GM23248 (cell line): ENCODE measurements at regions not wholly inside any gene's neighbourhood (a gene's known extent, or its start where the extent isn't known, plus 50 kb on each side); places are given as distances from the start of the nearest gene placed in this dataset.

ENCODE experiments used
- DNase-seq: peaks from one replicate; pipeline ENCODE4 v3.0.0-alpha.2; 2015
- H2AFZ ChIP-seq: fragments of 200-600 bp; sonication (generic); 2 replicates; pipeline ENCODE4 v1.6.1; 2016; ENCODE audit warnings: antibody characterized with exemption
- H3F3A ChIP-seq: fragments of 200-600 bp; sonication (generic); 2 replicates; pipeline ENCODE4 v1.6.1; 2016; ENCODE audit warnings: mild to moderate bottlenecking, antibody characterized with exemption, mixed run types; ENCODE audit not compliant: insufficient read depth
- H3K27ac ChIP-seq: fragments of 200-600 bp; sonication (generic); 2 replicates; pipeline ENCODE4 v1.5.1; 2016; ENCODE audit warnings: mild to moderate bottlenecking
- H3K27me3 ChIP-seq: fragments of 200-600 bp; sonication (generic); replicated peaks from 2 replicates; pipeline ENCODE4 v1.6.1; 2016; ENCODE audit warnings: mild to moderate bottlenecking; ENCODE audit not compliant: insufficient read depth
- H3K36me3 ChIP-seq: fragments of 200-600 bp; sonication (generic); 2 replicates; pipeline ENCODE4 v1.6.1; 2016; ENCODE audit warnings: low read depth, mild to moderate bottlenecking
- H3K4me1 ChIP-seq: fragments of 200-600 bp; sonication (generic); 2 replicates; pipeline ENCODE4 v1.6.1; 2016; ENCODE audit warnings: mild to moderate bottlenecking; ENCODE audit not compliant: insufficient read depth
- H3K4me2 ChIP-seq: fragments of 200-600 bp; sonication (generic); one replicate; pipeline ENCODE4 v1.6.1; 2016; ENCODE audit warnings: mild to moderate bottlenecking; ENCODE audit not compliant: unreplicated experiment
- H3K4me3 ChIP-seq: fragments of 200-600 bp; sonication (generic); 2 replicates; pipeline ENCODE4 v1.5.1; 2016; ENCODE audit warnings: mild to moderate bottlenecking
- H3K79me2 ChIP-seq: fragments of 200-600 bp; sonication (generic); 2 replicates; pipeline ENCODE4 v1.6.1; 2016; ENCODE audit warnings: mild to moderate bottlenecking; ENCODE audit not compliant: insufficient read depth
- H3K9ac ChIP-seq: fragments of 200-600 bp; sonication (generic); 2 replicates; pipeline ENCODE4 v1.6.1; 2016; ENCODE audit warnings: mild to moderate bottlenecking
- H3K9me2 ChIP-seq: fragments of 200-600 bp; sonication (generic); 2 replicates; pipeline ENCODE4 v1.6.1; 2016; ENCODE audit warnings: mixed run types, mild to moderate bottlenecking, moderate library complexity; ENCODE audit not compliant: insufficient read depth
- H3K9me3 ChIP-seq: fragments of 200-600 bp; sonication (generic); one replicate; pipeline ENCODE4 v1.6.1; 2017; ENCODE audit warnings: low read depth
- H4K20me1 ChIP-seq: fragments of 200-600 bp; sonication (generic); 2 replicates; pipeline ENCODE4 v1.6.0; 2016; ENCODE audit not compliant: insufficient read depth
- EZH2 ChIP-seq: fragments of 200-600 bp; sonication (generic); IDR thresholded peaks from 2 replicates; pipeline ENCODE4 v1.6.1; 2018; ENCODE audit warnings: antibody characterized with exemption, mild to moderate bottlenecking; ENCODE audit not compliant: insufficient read depth, poor library complexity, severe bottlenecking
- EZH2phosphoT487 ChIP-seq: fragments of 200-600 bp; sonication (generic); IDR thresholded peaks from 2 replicates; pipeline ENCODE4 v1.6.1; 2018; ENCODE audit warnings: antibody characterized with exemption, moderate library complexity, mild to moderate bottlenecking, low read depth; ENCODE audit not compliant: insufficient read depth
- WGBS, 2 experiments: methylation state at CpG; one replicate each; pipeline ENCODE4 v1.1.6; 2015 to 2017; ENCODE audit warnings: low lambda C conversion rate in 2 of 2, low coverage in 1 of 2; ENCODE audit errors: missing lambda C conversion rate in 2 of 2; 5-methylcytosine and 5-hydroxymethylcytosine counted together
- in situ Hi-C: fragments of 300-500 bp; cut with MboI; formaldehyde crosslinking; loops from 2 replicates; pipeline ENCODE4 v1.15.0; 2020

DNA sequence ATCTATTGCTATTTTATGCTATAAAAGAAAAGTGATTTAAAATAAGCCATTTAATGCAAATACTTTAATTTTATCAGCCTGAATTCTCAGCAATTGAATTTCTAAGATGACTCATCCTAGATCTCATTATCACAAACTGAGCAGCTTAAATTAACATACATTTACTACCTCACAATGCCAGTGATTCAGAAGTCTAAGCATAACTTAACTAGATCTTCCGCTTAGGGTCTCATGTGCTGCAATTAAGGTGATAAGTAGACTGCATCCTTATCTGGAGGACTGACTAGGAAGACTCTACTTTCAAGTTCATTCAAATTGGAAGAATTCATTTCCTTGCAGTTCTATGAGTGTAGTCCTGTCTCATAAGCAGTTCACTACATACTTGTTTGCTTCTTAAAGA is 286.6 kb downstream of the COL11A1 start:
- no peak overlapping the region for H3K9ac ChIP-seq
- H3K36me3 ChIP-seq, result no peaks in the 10 kb centered on the region
- 57 to 73% methylated on average over 1 of the region's 1 CpG for WGBS, 2 experiments
- H3F3A ChIP-seq, result no peaks in the 10 kb centered on the region
- no peak for TF ChIP-seq EZH2phosphoT487
- no peak for TF ChIP-seq EZH2
- no peak overlapping the region for H3K4me2 ChIP-seq
- H3K9me2 ChIP-seq, result no peaks in the 10 kb centered on the region
- H3K9me3 ChIP-seq, result no peaks in the 10 kb centered on the region
- H3K79me2 ChIP-seq, result no peaks in the 10 kb centered on the region
- no peak overlapping the region for H2AFZ ChIP-seq
- no peaks in the 10 kb centered on the region for H4K20me1 ChIP-seq
- no peak for DNase-seq
- no peaks in the 10 kb centered on the region for H3K27me3 ChIP-seq
- in situ Hi-C loops, result no loop called here
- H3K27ac ChIP-seq, result no peak overlapping the region
- H3K4me1 ChIP-seq, result no peaks in the 10 kb centered on the region
- no peak overlapping the region for H3K4me3 ChIP-seq

GRCh38 chr1:102800406-102800805 is 307.9 kb downstream of the COL11A1 start:
- TF ChIP-seq EZH2phosphoT487, result no peak
- no peak for TF ChIP-seq EZH2
- no peak overlapping the region for H3K4me3 ChIP-seq
- H3K4me1 ChIP-seq, result 0 out of 2 replicates have a peak, but pooled peaks cover 5% of the 10 kb centered on the region
- no peaks in the 10 kb centered on the region for H3K9me3 ChIP-seq
- 0 out of 2 replicates have a peak overlapping the region, but pooled peaks have one; percentile 21 for H2AFZ ChIP-seq
- no peak for DNase-seq
- 25 to 36% methylated on average over 3 of the region's 3 CpGs for WGBS, 2 experiments
- no peaks in the 10 kb centered on the region for H3K9me2 ChIP-seq
- H4K20me1 ChIP-seq, result no peaks in the 10 kb centered on the region
- H3K79me2 ChIP-seq, result no peaks in the 10 kb centered on the region
- no peaks in the 10 kb centered on the region for H3F3A ChIP-seq
- in situ Hi-C loops, result no loop called here
- no peak overlapping the region for H3K27ac ChIP-seq
- H3K36me3 ChIP-seq, result no peaks in the 10 kb centered on the region
- H3K4me2 ChIP-seq, result no peak overlapping the region
- no peak overlapping the region for H3K9ac ChIP-seq
- H3K27me3 ChIP-seq, result no peaks in the 10 kb centered on the region

DNA sequence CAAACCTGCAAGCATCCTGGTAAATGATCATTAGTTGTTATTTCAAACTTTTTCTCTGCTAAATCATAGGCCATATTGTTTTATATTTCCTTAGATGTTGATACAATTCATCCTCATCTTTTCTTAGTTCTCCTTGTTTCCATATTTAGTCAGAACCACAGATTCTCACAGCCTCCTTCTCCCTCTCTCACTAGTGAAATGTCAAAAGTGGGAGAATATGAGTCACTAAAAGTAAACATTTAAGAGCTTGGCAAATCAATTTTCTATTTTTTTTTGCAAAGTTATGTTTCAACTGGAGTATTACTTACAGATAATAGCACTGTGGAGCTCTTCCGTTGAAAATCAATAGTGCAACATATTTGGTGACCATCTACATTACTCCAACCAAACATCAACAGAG is 308.8 kb downstream of the COL11A1 start:
- no peaks in the 10 kb centered on the region for H3K36me3 ChIP-seq
- 42 to 67% methylated on average over 1 of the region's 1 CpG for WGBS, 2 experiments
- no peaks in the 10 kb centered on the region for H3K79me2 ChIP-seq
- H3K27ac ChIP-seq, result no peak overlapping the region
- in situ Hi-C loops, result no loop called here
- TF ChIP-seq EZH2phosphoT487 (no peak), EZH2 (no peak)
- no peak overlapping the region for H3K4me2 ChIP-seq
- peak; percentile 16 for DNase-seq
- H4K20me1 ChIP-seq, result no peaks in the 10 kb centered on the region
- peak overlapping the region; percentile 37; the same call in 1 of the 2 replicates for H2AFZ ChIP-seq
- H3K27me3 ChIP-seq, result no peaks in the 10 kb centered on the region
- H3K9me3 ChIP-seq, result no peaks in the 10 kb centered on the region
- no peak overlapping the region for H3K9ac ChIP-seq
- H3K9me2 ChIP-seq, result no peaks in the 10 kb centered on the region
- H3K4me3 ChIP-seq, result no peak overlapping the region
- H3F3A ChIP-seq, result no peaks in the 10 kb centered on the region
- 0 out of 2 replicates have a peak, but pooled peaks cover 5% of the 10 kb centered on the region for H3K4me1 ChIP-seq

GRCh38 chr1:102798718-102799117 is 309.6 kb downstream of the COL11A1 start:
- TF ChIP-seq EZH2 (no peak), EZH2phosphoT487 (no peak)
- in situ Hi-C loops, result no loop called here
- Histone ChIP-seq H3K79me2 (no peaks in the 10 kb centered on the region), H3K27ac (no peak overlapping the region), H3K9me2 (no peaks in the 10 kb centered on the region), H3F3A (no peaks in the 10 kb centered on the region), H3K9ac (no peak overlapping the region), H4K20me1 (no peaks in the 10 kb centered on the region), H3K4me2 (no peak overlapping the region), H3K36me3 (no peaks in the 10 kb centered on the region), H3K4me1 (0 out of 2 replicates have a peak, but pooled peaks cover 5% of the 10 kb centered on the region), H3K27me3 (no peaks in the 10 kb centered on the region), H3K4me3 (no peak overlapping the region), H3K9me3 (no peaks in the 10 kb centered on the region), H2AFZ (no peak overlapping the region)
- no peak for DNase-seq

DNA sequence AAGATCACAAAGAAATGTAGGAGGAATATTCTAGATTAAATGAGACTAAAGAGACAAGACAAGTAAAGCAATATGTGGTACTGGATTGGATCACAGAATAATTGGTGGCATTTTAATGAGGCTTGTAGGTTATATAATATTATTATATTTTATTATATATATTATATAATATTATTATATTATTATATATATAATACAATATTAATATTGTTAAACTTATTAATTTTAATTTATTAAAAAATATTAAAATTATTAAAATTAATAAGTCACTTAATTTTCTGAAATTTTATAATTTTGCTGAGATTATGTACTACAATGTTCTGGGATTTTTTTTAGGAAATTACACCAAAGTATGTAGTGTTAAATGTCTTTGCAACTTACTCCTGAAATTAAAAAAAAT is 311.9 kb downstream of the COL11A1 start:
- Histone ChIP-seq H3K4me3 (no peak overlapping the region), H3K36me3 (no peaks in the 10 kb centered on the region), H3K9me3 (no peaks in the 10 kb centered on the region), H3F3A (no peaks in the 10 kb centered on the region), H3K27ac (no peak overlapping the region), H3K9me2 (no peaks in the 10 kb centered on the region), H2AFZ (no peak overlapping the region), H3K27me3 (no peaks in the 10 kb centered on the region), H4K20me1 (no peaks in the 10 kb centered on the region), H3K79me2 (no peaks in the 10 kb centered on the region), H3K4me2 (no peak overlapping the region), H3K4me1 (0 out of 2 replicates have a peak, but pooled peaks cover 5% of the 10 kb centered on the region), H3K9ac (no peak overlapping the region)
- TF ChIP-seq EZH2phosphoT487, result no peak
- no peak for TF ChIP-seq EZH2
- in situ Hi-C loops, result no loop called here
- DNase-seq, result no peak
